ENCODE measurements at regions not wholly inside any gene's neighbourhood (a gene's known extent, or its start where the extent isn't known, plus 50 kb on each side); places are given as distances from the start of the nearest gene placed in this dataset.

- no peaks in the 10 kb centered on the region for H3K27me3 Mint-ChIP-seq (ENCODE audit: low read depth)
- H3K56ac ChIP-seq (ENCODE audit: insufficient read length, low read depth, low read length): no peak overlapping the region
Measured at GRCh38 chr5:56420323-56420722, 187.2 kb upstream of the ANKRD55 start.

More at GRCh38 chr5:56420323-56420722, 187.2 kb upstream of the ANKRD55 start:
- Histone ChIP-seq H3K4me2 (ENCODE audit: insufficient read depth, insufficient read length, low read length) (no peak overlapping the region), H4K5ac (ENCODE audit: insufficient read length, low read depth, low read length) (no peak overlapping the region), H4K91ac (ENCODE audit: insufficient read length, low read depth, low read length) (no peak overlapping the region), H3K4ac (ENCODE audit: low read depth, low read length) (no peak overlapping the region), H3K79me1 (ENCODE audit: insufficient read depth, low read depth, low read length, poor library complexity, severe bottlenecking) (no peaks in the 10 kb centered on the region), H2BK12ac (ENCODE audit: insufficient read length, low read depth, low read length) (no peak overlapping the region), H3K9ac (ENCODE audit: extremely low read depth, insufficient read length, low read length) (no peak overlapping the region), H2AFZ (ENCODE audit: low read length) (no peak overlapping the region), H2BK120ac (ENCODE audit: low read depth, low read length, poor library complexity, severe bottlenecking) (no peak overlapping the region), H2AK5ac (ENCODE audit: insufficient read length, low read length) (no peak overlapping the region), H3K23ac (ENCODE audit: insufficient read length, low read depth, low read length) (no peak overlapping the region), H2BK15ac (ENCODE audit: low read depth, low read length) (no peak overlapping the region), H2BK5ac (ENCODE audit: insufficient read length, low read length) (no peak overlapping the region), H3K4me1 (ENCODE audit: insufficient read depth, low read length) (no peaks in the 10 kb centered on the region), H3K23me2 (ENCODE audit: insufficient read length, low read depth, low read length, poor library complexity, severe bottlenecking) (no peaks in the 10 kb centered on the region), H3K27ac (ENCODE audit: insufficient read length, low read depth, low read length) (no peak overlapping the region), H3K14ac (ENCODE audit: insufficient read depth, low read length) (no peak overlapping the region), H3T11ph (ENCODE audit: low read length) (no peak overlapping the region), H3K27me3 (ENCODE audit: insufficient read depth, low read length) (no peaks in the 10 kb centered on the region), H4K8ac (replicated peaks; ENCODE audit: insufficient read length, low read depth, low read length) (no peak overlapping the region), H3K9me3 (ENCODE audit: control insufficient read depth, low read depth, low read length) (no peaks in the 10 kb centered on the region), H3K18ac (ENCODE audit: insufficient read length, low read depth, low read length) (no peak overlapping the region), H2BK20ac (ENCODE audit: low read depth, low read length, poor library complexity, severe bottlenecking) (no peak overlapping the region), H3K79me2 (ENCODE audit: insufficient read depth, low read length) (no peaks in the 10 kb centered on the region), H4K20me1 (ENCODE audit: control insufficient read depth, insufficient read depth, insufficient read length) (no peaks in the 10 kb centered on the region)
- Mint-ChIP-seq H3K4me3 (no peak overlapping the region), H3K9me3 (peaks cover 11 to 20% of the 10 kb centered on the region in 2 experiments; a peak in 4 of 5 replicates), H3K36me3 (ENCODE audit: insufficient read depth in 1 of 3, low read depth in 3 of 3) (peaks cover 0 to 1% (median 0%) of the 10 kb centered on the region in 3 experiments; a peak in 2 of 7 replicates), H3K27ac (no peak overlapping the region), H3K4me1 (no peaks in the 10 kb centered on the region; a peak in 1 of 4 replicates)
- no peak for DNase-seq
- no peak for TF ChIP-seq CTCF (conservative IDR thresholded peaks at IDR 0.05)

Data from H9 (cell line).